Skin of body (tissue), 1 donor: ENCODE measurements at regions not wholly inside any gene's neighbourhood (a gene's known extent, or its start where the extent isn't known, plus 50 kb on each side); places are given as distances from the start of the nearest gene placed in this dataset.
A peak's percentile ranks its signal among the peaks of the same experiment; 100 is the strongest.

Experiments
- DNase-seq: peaks from one replicate; lab custom pipeline; 2025; lab: John Stamatoyannopoulos, UW

- DNase-seq, result no peak
These were observed 816.2 kb downstream of the TDRD15 start for GRCh38 chr2:21939967-21940366.

- DNase-seq, result no peak
These were observed 820.8 kb downstream of the TDRD15 start for GRCh38 chr2:21944536-21944935.

GRCh38 chr2:21945658-21946057, 821.9 kb downstream of the TDRD15 start:
- no peak for DNase-seq

- no peak for DNase-seq
These were observed 823.3 kb downstream of the TDRD15 start for GRCh38 chr2:21947046-21947445.

- no peak for DNase-seq
These were observed 842.4 kb downstream of the TDRD15 start for GRCh38 chr2:21966139-21966538.

GRCh38 chr2:21970971-21971370, 847.2 kb downstream of the TDRD15 start:
- DNase-seq, result no peak

GRCh38 chr2:21972586-21972985, 848.8 kb downstream of the TDRD15 start:
- no peak for DNase-seq

- no peak for DNase-seq
These were observed 857.4 kb downstream of the TDRD15 start for GRCh38 chr2:21981127-21981526.

- no peak for DNase-seq
These were observed 869.2 kb downstream of the TDRD15 start for GRCh38 chr2:21993002-21993401.

- no peak for DNase-seq
These were observed 872.6 kb downstream of the TDRD15 start for GRCh38 chr2:21996339-21996738.

GRCh38 chr2:21999522-21999921, 875.8 kb downstream of the TDRD15 start:
- no peak for DNase-seq

GRCh38 chr2:22002066-22002465, 878.3 kb downstream of the TDRD15 start:
- no peak for DNase-seq

GRCh38 chr2:22003270-22003669, 879.5 kb downstream of the TDRD15 start:
- no peak for DNase-seq

- DNase-seq, result no peak
These were observed 887.3 kb downstream of the TDRD15 start for GRCh38 chr2:22011048-22011447.

GRCh38 chr2:22020091-22020742, 896.4 kb downstream of the TDRD15 start:
- DNase-seq, result no peak

GRCh38 chr2:22027345-22028005, 903.7 kb downstream of the TDRD15 start:
- no peak for DNase-seq

- DNase-seq, result peak; percentile 95
These were observed 911.6 kb downstream of the TDRD15 start for GRCh38 chr2:22035361-22035830.

- peak; percentile 70 for DNase-seq
These were observed 913.5 kb downstream of the TDRD15 start for GRCh38 chr2:22037274-22037673.

- no peak for DNase-seq
These were observed 920.0 kb downstream of the TDRD15 start for GRCh38 chr2:22043784-22044183.

- no peak for DNase-seq
These were observed 932.2 kb downstream of the TDRD15 start for GRCh38 chr2:22055784-22056620.

- DNase-seq, result no peak
These were observed 932.9 kb downstream of the TDRD15 start for GRCh38 chr2:22056621-22057132.

- no peak for DNase-seq
These were observed 938.9 kb downstream of the TDRD15 start for GRCh38 chr2:22062679-22063078.
